ENCODE measurements at regions not wholly inside any gene's neighbourhood (a gene's known extent, or its start where the extent isn't known, plus 50 kb on each side); places are given as distances from the start of the nearest gene placed in this dataset.

DNA sequence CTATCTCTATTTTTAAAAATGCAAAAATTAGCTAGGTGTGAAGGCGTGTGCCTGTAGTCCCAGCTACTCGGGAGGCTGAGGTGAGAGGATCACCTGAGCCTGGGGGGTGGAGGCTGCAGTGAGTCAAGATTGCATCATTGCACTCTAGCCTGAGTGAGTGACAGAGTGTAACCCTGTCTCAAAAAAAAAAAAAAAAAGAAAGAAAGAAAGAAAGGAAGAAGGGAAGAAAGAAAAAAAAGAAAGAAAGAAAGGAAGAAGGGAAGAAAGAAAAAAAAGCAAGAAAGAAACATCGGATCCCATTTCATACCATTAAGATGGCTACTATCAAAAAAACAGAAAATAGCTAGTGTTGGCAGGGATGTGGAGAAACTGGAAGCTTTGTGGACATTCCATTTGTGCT is 136.8 kb upstream of the WNT4 start:
- H3K79me1 ChIP-seq (ENCODE audit: low read length) = no peaks in the 10 kb centered on the region
- H3K4ac ChIP-seq (ENCODE audit: low read depth, low read length) = no peak overlapping the region
- no peak overlapping the region for H4K5ac ChIP-seq (ENCODE audit: low read length)
- H3K18ac ChIP-seq (ENCODE audit: low read length) = no peak overlapping the region
- H3K9ac ChIP-seq (ENCODE audit: low read length) = no peak overlapping the region
- H3K4me2 ChIP-seq (ENCODE audit: low read length) = no peak overlapping the region
- no peak for DNase-seq
- no peaks in the 10 kb centered on the region for H3K4me1 ChIP-seq (ENCODE audit: control insufficient read depth, low read depth, low read length)
- H3K27me3 ChIP-seq (ENCODE audit: insufficient read depth, low read length, poor library complexity) = no peaks in the 10 kb centered on the region
- H3K36me3 ChIP-seq (ENCODE audit: control insufficient read depth, insufficient read depth, low read length) = no peaks in the 10 kb centered on the region
- H3K4me3 ChIP-seq (ENCODE audit: low read length) = no peak overlapping the region
- H3K56ac ChIP-seq (ENCODE audit: low read length) = no peak overlapping the region
- H2BK120ac ChIP-seq (ENCODE audit: low read depth, low read length) = no peak overlapping the region
- H2AK5ac ChIP-seq (ENCODE audit: low read length) = no peak overlapping the region
- H2BK15ac ChIP-seq (replicated peaks; ENCODE audit: low read depth) = no peak overlapping the region
- WGBS (ENCODE audit: extremely low coverage, insufficient coverage, low lambda C conversion rate) = no CpG with 5 or more reads among the region's 3 CpGs
- no peak overlapping the region for H2BK5ac ChIP-seq (ENCODE audit: low read length)
- H3K79me2 ChIP-seq (ENCODE audit: control insufficient read depth, insufficient read depth, low read length) = no peaks in the 10 kb centered on the region
- no peak overlapping the region for H3K27ac ChIP-seq (ENCODE audit: low read depth, low read length)
- H4K8ac ChIP-seq (ENCODE audit: low read depth, low read length) = no peak overlapping the region
- H3K23ac ChIP-seq (ENCODE audit: low read length) = no peak overlapping the region

DNA sequence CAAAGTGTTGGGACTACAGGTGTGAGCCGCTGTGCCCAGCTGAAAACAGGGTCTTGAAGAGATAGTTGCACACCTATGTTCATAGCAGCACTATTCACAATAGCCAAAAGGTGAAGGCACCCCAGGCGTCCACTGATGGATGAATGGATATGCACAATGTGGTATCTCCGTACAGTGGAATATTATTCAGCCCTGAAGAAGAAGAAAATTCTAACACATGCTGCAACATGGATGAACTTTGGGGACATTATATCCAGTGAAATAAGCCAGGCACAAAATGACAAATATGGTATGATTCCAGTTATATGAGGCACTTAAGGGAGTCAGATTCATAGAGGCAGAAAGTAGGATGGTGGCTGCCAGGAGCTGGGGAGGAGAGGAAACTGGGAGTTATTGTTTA is 137.6 kb upstream of the WNT4 start:
- DNase-seq = no peak
- Histone ChIP-seq H4K8ac (ENCODE audit: low read depth, low read length) (no peak overlapping the region), H2BK120ac (ENCODE audit: low read depth, low read length) (no peak overlapping the region), H3K4me1 (ENCODE audit: control insufficient read depth, low read depth, low read length) (no peaks in the 10 kb centered on the region), H3K79me2 (ENCODE audit: control insufficient read depth, insufficient read depth, low read length) (no peaks in the 10 kb centered on the region), H2BK5ac (ENCODE audit: low read length) (no peak overlapping the region), H3K9ac (ENCODE audit: low read length) (no peak overlapping the region), H3K79me1 (ENCODE audit: low read length) (no peaks in the 10 kb centered on the region), H3K4ac (ENCODE audit: low read depth, low read length) (no peak overlapping the region), H3K27me3 (ENCODE audit: insufficient read depth, low read length, poor library complexity) (no peaks in the 10 kb centered on the region), H2AK5ac (ENCODE audit: low read length) (no peak overlapping the region), H3K56ac (ENCODE audit: low read length) (no peak overlapping the region), H3K18ac (ENCODE audit: low read length) (no peak overlapping the region), H4K5ac (ENCODE audit: low read length) (no peak overlapping the region), H3K4me2 (ENCODE audit: low read length) (no peak overlapping the region), H3K23ac (ENCODE audit: low read length) (no peak overlapping the region), H2BK15ac (replicated peaks; ENCODE audit: low read depth) (no peak overlapping the region), H3K36me3 (ENCODE audit: control insufficient read depth, insufficient read depth, low read length) (no peaks in the 10 kb centered on the region), H3K27ac (ENCODE audit: low read depth, low read length) (no peak overlapping the region), H3K4me3 (ENCODE audit: low read length) (no peak overlapping the region)
- no CpG with 5 or more reads among the region's 3 CpGs for WGBS (ENCODE audit: extremely low coverage, insufficient coverage, low lambda C conversion rate)

GRCh38 chr1:22281521-22282363 is 138.8 kb upstream of the WNT4 start:
- no peak overlapping the region for H3K4me3 ChIP-seq (ENCODE audit: low read length)
- no peak overlapping the region for H2AK5ac ChIP-seq (ENCODE audit: low read length)
- no peaks in the 10 kb centered on the region for H3K79me2 ChIP-seq (ENCODE audit: control insufficient read depth, insufficient read depth, low read length)
- H3K56ac ChIP-seq (ENCODE audit: low read length) = no peak overlapping the region
- no peaks in the 10 kb centered on the region for H3K27me3 ChIP-seq (ENCODE audit: insufficient read depth, low read length, poor library complexity)
- no peaks in the 10 kb centered on the region for H3K4me1 ChIP-seq (ENCODE audit: control insufficient read depth, low read depth, low read length)
- no peak overlapping the region for H2BK15ac ChIP-seq (replicated peaks; ENCODE audit: low read depth)
- H3K4me2 ChIP-seq (ENCODE audit: low read length) = no peak overlapping the region
- WGBS (ENCODE audit: extremely low coverage, insufficient coverage, low lambda C conversion rate) = no CpG with 5 or more reads among the region's 11 CpGs
- H3K4ac ChIP-seq (ENCODE audit: low read depth, low read length) = no peak overlapping the region
- no peak overlapping the region for H4K5ac ChIP-seq (ENCODE audit: low read length)
- H3K27ac ChIP-seq (ENCODE audit: low read depth, low read length) = no peak overlapping the region
- no peak overlapping the region for H2BK120ac ChIP-seq (ENCODE audit: low read depth, low read length)
- H3K23ac ChIP-seq (ENCODE audit: low read length) = no peak overlapping the region
- no peaks in the 10 kb centered on the region for H3K36me3 ChIP-seq (ENCODE audit: control insufficient read depth, insufficient read depth, low read length)
- H3K18ac ChIP-seq (ENCODE audit: low read length) = no peak overlapping the region
- H3K9ac ChIP-seq (ENCODE audit: low read length) = no peak overlapping the region
- H3K79me1 ChIP-seq (ENCODE audit: low read length) = no peaks in the 10 kb centered on the region
- no peak overlapping the region for H4K8ac ChIP-seq (ENCODE audit: low read depth, low read length)
- no peak for DNase-seq
- H2BK5ac ChIP-seq (ENCODE audit: low read length) = no peak overlapping the region

DNA sequence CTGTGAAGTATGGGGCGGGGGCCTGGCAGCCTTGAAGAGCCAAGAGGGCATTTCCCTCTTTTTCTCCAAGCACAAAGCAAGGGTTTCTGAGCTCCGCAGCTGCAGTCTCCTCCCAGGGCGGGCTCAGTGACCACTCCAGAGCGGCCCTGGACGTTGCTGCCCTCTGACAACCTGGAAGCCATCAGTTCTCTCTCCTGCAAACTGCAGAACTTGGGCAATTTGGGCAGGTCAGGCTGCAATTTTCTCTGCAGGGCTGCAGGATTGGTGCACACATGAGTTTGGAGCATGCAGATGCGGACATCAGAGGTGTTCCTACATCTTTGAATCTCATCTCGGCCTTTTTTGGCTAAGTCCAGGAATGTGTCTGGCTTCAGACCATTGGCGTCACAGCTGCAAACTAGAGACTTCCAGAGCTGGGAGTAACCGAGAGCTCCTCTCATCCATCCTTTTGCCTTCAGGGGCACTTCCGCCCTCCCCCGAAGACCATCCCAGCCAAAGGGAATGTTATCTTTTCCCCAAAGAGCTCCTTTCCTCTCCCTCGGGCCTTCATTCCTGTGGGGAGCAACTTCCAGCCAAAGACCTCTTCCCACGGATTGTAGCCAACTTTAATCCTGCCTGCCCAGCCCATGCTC is 139.6 kb upstream of the WNT4 start:
- DNase-seq = no peak
- WGBS (ENCODE audit: extremely low coverage, insufficient coverage, low lambda C conversion rate) = no CpG with 5 or more reads among the region's 13 CpGs

GRCh38 chr1:22283596-22283995 is 140.7 kb upstream of the WNT4 start:
- no peak for DNase-seq
- Histone ChIP-seq H3K4ac (ENCODE audit: low read depth, low read length) (no peak overlapping the region), H3K4me2 (ENCODE audit: low read length) (no peak overlapping the region), H2AK5ac (ENCODE audit: low read length) (no peak overlapping the region), H2BK15ac (replicated peaks; ENCODE audit: low read depth) (no peak overlapping the region), H3K27me3 (ENCODE audit: insufficient read depth, low read length, poor library complexity) (no peaks in the 10 kb centered on the region), H4K5ac (ENCODE audit: low read length) (no peak overlapping the region), H2BK120ac (ENCODE audit: low read depth, low read length) (no peak overlapping the region), H3K4me3 (ENCODE audit: low read length) (no peak overlapping the region), H3K56ac (ENCODE audit: low read length) (no peak overlapping the region), H3K18ac (ENCODE audit: low read length) (no peak overlapping the region), H2BK5ac (ENCODE audit: low read length) (no peak overlapping the region), H3K79me2 (ENCODE audit: control insufficient read depth, insufficient read depth, low read length) (no peaks in the 10 kb centered on the region), H3K79me1 (ENCODE audit: low read length) (no peaks in the 10 kb centered on the region), H3K9ac (ENCODE audit: low read length) (no peak overlapping the region), H4K8ac (ENCODE audit: low read depth, low read length) (no peak overlapping the region), H3K23ac (ENCODE audit: low read length) (no peak overlapping the region), H3K4me1 (ENCODE audit: control insufficient read depth, low read depth, low read length) (no peaks in the 10 kb centered on the region), H3K27ac (ENCODE audit: low read depth, low read length) (no peak overlapping the region), H3K36me3 (ENCODE audit: control insufficient read depth, insufficient read depth, low read length) (no peaks in the 10 kb centered on the region)

More for the DNA sequence above, 139.6 kb upstream of the WNT4 start:
- H2BK120ac ChIP-seq (ENCODE audit: low read depth, low read length) = no peak overlapping the region
- no peak overlapping the region for H2BK15ac ChIP-seq (replicated peaks; ENCODE audit: low read depth)
- H3K27ac ChIP-seq (ENCODE audit: low read depth, low read length) = no peak overlapping the region
- no peak overlapping the region for H3K56ac ChIP-seq (ENCODE audit: low read length)
- H4K8ac ChIP-seq (ENCODE audit: low read depth, low read length) = no peak overlapping the region
- H2AK5ac ChIP-seq (ENCODE audit: low read length) = no peak overlapping the region
- no peak overlapping the region for H3K23ac ChIP-seq (ENCODE audit: low read length)
- H4K5ac ChIP-seq (ENCODE audit: low read length) = no peak overlapping the region
- no peaks in the 10 kb centered on the region for H3K36me3 ChIP-seq (ENCODE audit: control insufficient read depth, insufficient read depth, low read length)
- H3K79me2 ChIP-seq (ENCODE audit: control insufficient read depth, insufficient read depth, low read length) = no peaks in the 10 kb centered on the region
- no peak overlapping the region for H3K4ac ChIP-seq (ENCODE audit: low read depth, low read length)
- H3K18ac ChIP-seq (ENCODE audit: low read length) = no peak overlapping the region
- no peaks in the 10 kb centered on the region for H3K79me1 ChIP-seq (ENCODE audit: low read length)
- H3K4me2 ChIP-seq (ENCODE audit: low read length) = no peak overlapping the region
- H3K9ac ChIP-seq (ENCODE audit: low read length) = no peak overlapping the region
- no peaks in the 10 kb centered on the region for H3K4me1 ChIP-seq (ENCODE audit: control insufficient read depth, low read depth, low read length)
- no peaks in the 10 kb centered on the region for H3K27me3 ChIP-seq (ENCODE audit: insufficient read depth, low read length, poor library complexity)
- no peak overlapping the region for H2BK5ac ChIP-seq (ENCODE audit: low read length)
- no peak overlapping the region for H3K4me3 ChIP-seq (ENCODE audit: low read length)

Data from mesendoderm (in vitro differentiated cells).